OCI-LY7 (cell line): ENCODE measurements at regions not wholly inside any gene's neighbourhood (a gene's known extent, or its start where the extent isn't known, plus 50 kb on each side); places are given as distances from the start of the nearest gene placed in this dataset.

Experiments used
- EZH2phosphoT487 ChIP-seq: fragments of 200-600 bp; sonication (generic); IDR thresholded peaks from 2 replicates; pipeline ENCODE4 v1.6.1; 2018; ENCODE audit warnings: low read depth, borderline replicate concordance, mild to moderate bottlenecking, mixed run types, antibody characterized with exemption, low read length, moderate library complexity, mixed read lengths
- TF ChIP-seq, protein P1 (sequence below): fragments of 200-600 bp; sonication (generic); conservative IDR thresholded peaks from 2 replicates; pipeline ENCODE4 v1.5.1; 2014; ENCODE audit warnings: mild to moderate bottlenecking, antibody characterized with exemption, low read length, moderate library complexity, mixed read lengths

DNA sequence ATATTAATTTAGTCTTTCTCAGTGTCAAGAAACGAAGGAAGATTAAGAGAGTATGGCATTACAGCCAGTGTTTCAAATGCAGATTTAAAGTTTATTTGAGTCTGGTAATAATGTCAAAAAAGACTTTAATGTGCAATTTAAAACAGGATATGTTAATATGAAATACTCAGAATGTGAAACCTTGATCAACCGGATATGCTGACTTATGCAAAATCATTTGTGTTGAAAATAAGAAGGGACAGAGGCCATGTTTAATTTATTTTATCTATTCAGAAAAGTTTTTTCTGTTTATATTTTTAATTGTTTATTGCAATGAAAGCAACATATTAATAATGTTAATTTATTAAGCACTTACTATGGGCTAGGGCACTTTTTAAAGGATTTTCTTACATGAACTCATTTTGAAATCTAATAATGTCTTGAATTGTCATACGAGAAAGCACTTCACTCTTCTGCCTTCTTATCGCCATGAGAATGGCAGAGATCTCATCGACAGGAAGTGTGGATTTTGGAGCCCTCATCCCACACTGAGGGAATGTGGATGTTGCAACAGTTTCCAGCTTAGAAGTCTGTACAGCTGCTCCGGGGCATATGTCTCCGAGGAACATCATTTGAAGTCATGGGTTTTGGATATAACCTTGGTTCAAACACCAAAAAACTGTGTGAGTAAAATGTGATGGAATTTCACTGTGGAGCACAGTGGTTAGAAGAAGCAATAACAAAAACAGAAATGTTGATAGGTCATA, 1410.4 kb downstream of the EPHA7 start:
- TF ChIP-seq, protein P1, sequence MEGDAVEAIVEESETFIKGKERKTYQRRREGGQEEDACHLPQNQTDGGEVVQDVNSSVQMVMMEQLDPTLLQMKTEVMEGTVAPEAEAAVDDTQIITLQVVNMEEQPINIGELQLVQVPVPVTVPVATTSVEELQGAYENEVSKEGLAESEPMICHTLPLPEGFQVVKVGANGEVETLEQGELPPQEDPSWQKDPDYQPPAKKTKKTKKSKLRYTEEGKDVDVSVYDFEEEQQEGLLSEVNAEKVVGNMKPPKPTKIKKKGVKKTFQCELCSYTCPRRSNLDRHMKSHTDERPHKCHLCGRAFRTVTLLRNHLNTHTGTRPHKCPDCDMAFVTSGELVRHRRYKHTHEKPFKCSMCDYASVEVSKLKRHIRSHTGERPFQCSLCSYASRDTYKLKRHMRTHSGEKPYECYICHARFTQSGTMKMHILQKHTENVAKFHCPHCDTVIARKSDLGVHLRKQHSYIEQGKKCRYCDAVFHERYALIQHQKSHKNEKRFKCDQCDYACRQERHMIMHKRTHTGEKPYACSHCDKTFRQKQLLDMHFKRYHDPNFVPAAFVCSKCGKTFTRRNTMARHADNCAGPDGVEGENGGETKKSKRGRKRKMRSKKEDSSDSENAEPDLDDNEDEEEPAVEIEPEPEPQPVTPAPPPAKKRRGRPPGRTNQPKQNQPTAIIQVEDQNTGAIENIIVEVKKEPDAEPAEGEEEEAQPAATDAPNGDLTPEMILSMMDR, result no peak
- no peak for TF ChIP-seq EZH2phosphoT487
